ENCODE measurements at regions not wholly inside any gene's neighbourhood (a gene's known extent, or its start where the extent isn't known, plus 50 kb on each side); places are given as distances from the start of the nearest gene placed in this dataset.

- TF ChIP-seq CTCF (IDR thresholded peaks at IDR 0.05; ENCODE audit: insufficient read depth, low read depth, low read length) (no peak), EZH2 (IDR thresholded peaks at IDR 0.05; ENCODE audit: insufficient read depth, low read length) (no peak)
Observed at GRCh38 chr5:26568316-26568715, 470.1 kb downstream of the CDH9 start.

Data from astrocyte (in vitro differentiated cells and primary cell).